Neural crest cell (in vitro differentiated cells): ENCODE measurements at regions not wholly inside any gene's neighbourhood (a gene's known extent, or its start where the extent isn't known, plus 50 kb on each side); places are given as distances from the start of the nearest gene placed in this dataset.
A peak's percentile ranks its signal among the peaks of the same experiment; 100 is the strongest.

ENCODE experiments used
- DNase-seq: peaks from one replicate; pipeline ENCODE4 v3.0.0; 2021; ENCODE audit warnings: low read depth, mixed read lengths, low spot score
- H3K27ac Mint-ChIP-seq: one replicate; pipeline ENCODE4 v1.8.0; 2021; ENCODE audit warnings: mild to moderate bottlenecking, mixed read lengths; ENCODE audit not compliant: unreplicated experiment
- H3K27me3 Mint-ChIP-seq: 2 replicates; pipeline ENCODE4 v1.8.0; 2021; ENCODE audit warnings: low read depth, mild to moderate bottlenecking, mixed read lengths
- H3K36me3 Mint-ChIP-seq: 2 replicates; pipeline ENCODE4 v1.8.0; 2021; ENCODE audit warnings: low read depth, mild to moderate bottlenecking, mixed read lengths
- H3K4me1 Mint-ChIP-seq: 2 replicates; pipeline ENCODE4 v1.8.0; 2021; ENCODE audit warnings: mixed read lengths
- H3K4me3 Mint-ChIP-seq: one replicate; pipeline ENCODE4 v1.8.0; 2021; ENCODE audit warnings: mild to moderate bottlenecking, mixed read lengths
- H3K9me3 Mint-ChIP-seq: 2 replicates; pipeline ENCODE4 v1.8.0; 2021; ENCODE audit warnings: mixed read lengths
- CTCF ChIP-seq: fragments of 200-600 bp; sonication (generic); conservative IDR thresholded peaks from 2 replicates; pipeline ENCODE4 v1.5.0; 2021; ENCODE audit warnings: antibody characterized with exemption, mild to moderate bottlenecking

- Mint-ChIP-seq H3K9me3 (no peaks in the 10 kb centered on the region), H3K27me3 (no peaks in the 10 kb centered on the region), H3K36me3 (no peaks in the 10 kb centered on the region), H3K4me1 (peaks cover 17% of the 10 kb centered on the region), H3K4me3 (no peak overlapping the region), H3K27ac (no peak overlapping the region)
- DNase-seq, result no peak
- no peak for TF ChIP-seq CTCF
Observed at GRCh38 chr3:115398506-115398905, 224.8 kb upstream of the GAP43 start.

- H3K9me3 Mint-ChIP-seq, result no peaks in the 10 kb centered on the region
- peak overlapping the region; percentile 70 for H3K27ac Mint-ChIP-seq
- peak overlapping the region; percentile 8 for H3K4me3 Mint-ChIP-seq
- no peak for DNase-seq
- peaks cover 19% of the 10 kb centered on the region for H3K4me1 Mint-ChIP-seq
- no peak for TF ChIP-seq CTCF
- H3K27me3 Mint-ChIP-seq, result no peaks in the 10 kb centered on the region
- no peaks in the 10 kb centered on the region for H3K36me3 Mint-ChIP-seq
Observed at GRCh38 chr3:115399750-115400149, 223.6 kb upstream of the GAP43 start.

- no peak for TF ChIP-seq CTCF
- Mint-ChIP-seq H3K27ac (no peak overlapping the region), H3K4me1 (peaks cover 32% of the 10 kb centered on the region), H3K36me3 (no peaks in the 10 kb centered on the region), H3K4me3 (no peak overlapping the region), H3K9me3 (no peaks in the 10 kb centered on the region), H3K27me3 (no peaks in the 10 kb centered on the region)
- no peak for DNase-seq
Observed at GRCh38 chr3:115401298-115401697, 222.0 kb upstream of the GAP43 start.

DNA sequence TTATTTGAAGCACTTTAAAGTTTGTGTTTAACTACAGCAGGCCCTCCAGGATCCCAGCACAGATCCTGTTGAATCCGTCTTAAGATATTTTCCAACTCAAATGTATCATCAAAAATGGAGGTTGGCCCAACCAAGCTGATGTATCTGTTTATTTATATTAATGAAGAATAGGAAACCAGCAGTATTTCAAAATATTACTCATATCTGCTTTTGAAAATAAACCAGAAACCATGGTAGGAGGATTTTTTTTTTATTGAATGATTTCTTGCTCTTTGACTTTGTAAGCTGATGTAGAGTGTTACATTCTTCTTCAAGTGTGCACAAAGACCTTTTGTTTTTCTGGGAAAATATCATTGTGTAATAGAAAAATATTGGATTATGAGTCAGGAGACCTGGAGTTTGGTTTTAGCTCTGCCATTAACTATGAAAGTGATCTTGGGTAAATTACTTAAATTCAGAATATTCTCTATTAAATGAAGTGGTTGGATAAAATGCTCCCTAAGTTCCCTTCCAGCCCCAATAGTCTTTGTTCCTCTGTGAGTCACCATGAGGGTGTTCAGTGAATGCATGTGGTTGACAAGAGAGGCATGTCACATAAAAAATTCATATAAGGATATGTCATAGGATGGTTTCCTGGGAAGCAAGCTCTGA, 221.3 kb upstream of the GAP43 start:
- DNase-seq, result no peak
- no peaks in the 10 kb centered on the region for H3K36me3 Mint-ChIP-seq
- TF ChIP-seq CTCF, result no peak
- H3K27me3 Mint-ChIP-seq, result no peaks in the 10 kb centered on the region
- no peak overlapping the region for H3K4me3 Mint-ChIP-seq
- H3K9me3 Mint-ChIP-seq, result no peaks in the 10 kb centered on the region
- no peak overlapping the region for H3K27ac Mint-ChIP-seq
- H3K4me1 Mint-ChIP-seq, result peaks cover 32% of the 10 kb centered on the region

GRCh38 chr3:115402651-115403050, 220.7 kb upstream of the GAP43 start:
- no peak overlapping the region for H3K27ac Mint-ChIP-seq
- H3K27me3 Mint-ChIP-seq, result no peaks in the 10 kb centered on the region
- TF ChIP-seq CTCF, result no peak
- H3K4me3 Mint-ChIP-seq, result no peak overlapping the region
- no peaks in the 10 kb centered on the region for H3K36me3 Mint-ChIP-seq
- no peak for DNase-seq
- H3K9me3 Mint-ChIP-seq, result no peaks in the 10 kb centered on the region
- H3K4me1 Mint-ChIP-seq, result peaks cover 32% of the 10 kb centered on the region

DNA sequence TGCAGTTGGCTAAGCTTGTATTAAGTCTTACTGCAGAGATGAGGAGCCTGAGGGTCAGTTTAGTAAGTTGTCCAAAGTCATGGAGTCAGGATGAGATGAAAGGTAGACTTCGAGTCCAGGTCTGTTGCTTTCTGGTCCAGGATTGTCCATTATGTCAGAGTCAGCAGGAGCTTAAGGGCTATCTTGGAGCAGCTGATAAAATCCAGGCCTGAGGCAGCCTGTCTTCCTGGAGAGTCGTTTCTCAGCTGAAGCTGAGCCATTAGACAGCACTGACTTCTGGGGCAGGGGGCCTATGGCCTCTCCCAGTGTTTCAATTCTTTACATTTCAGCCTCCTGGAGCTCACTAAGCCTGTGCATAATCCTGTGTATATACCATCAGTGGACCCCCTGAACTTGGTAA, 219.5 kb upstream of the GAP43 start:
- no peak overlapping the region for H3K4me3 Mint-ChIP-seq
- no peak for DNase-seq

More for the DNA sequence above, 219.5 kb upstream of the GAP43 start:
- H3K9me3 Mint-ChIP-seq, result no peaks in the 10 kb centered on the region
- no peak overlapping the region for H3K27ac Mint-ChIP-seq
- H3K4me1 Mint-ChIP-seq, result peaks cover 32% of the 10 kb centered on the region
- no peak for TF ChIP-seq CTCF
- H3K27me3 Mint-ChIP-seq, result no peaks in the 10 kb centered on the region
- H3K36me3 Mint-ChIP-seq, result no peaks in the 10 kb centered on the region
